IMR-90 (cell line): ENCODE measurements at regions not wholly inside any gene's neighbourhood (a gene's known extent, or its start where the extent isn't known, plus 50 kb on each side); places are given as distances from the start of the nearest gene placed in this dataset.

Source experiments
- ATAC-seq: fragments of 200-7000 bp; cut with Tn5 transposase; 2 replicates; pipeline ENCODE4 v1.9.1; 2020; ENCODE audit warnings: low read depth, mild to moderate bottlenecking, moderate library complexity
- BruUV-seq: library from RNA; stranded (reverse); fragments of 400-500 nt; replicated peaks from 2 replicates; lab custom pipeline; 2021; lab: Mats Ljungman, UMichigan
- CTCF ChIA-PET: fragments of 300-600 bp; formaldehyde crosslinking; extraction: SDS; loops from one replicate; lab custom pipeline; 2021; ENCODE audit warnings: antibody characterized with exemption; lab: Yijun Ruan, JAX
- POLR2A ChIA-PET: fragments of 300-600 bp; sonication (Branson Sonifier 250); formaldehyde crosslinking; loops from one replicate; lab custom pipeline; 2022; ENCODE audit warnings: antibody characterized with exemption; ENCODE audit not compliant: unreplicated experiment; lab: Charles Lee
- DNase-seq: peaks from one replicate; pipeline ENCODE4 v3.0.0; 2013
- H2AFZ ChIP-seq: replicated peaks from 2 replicates; pipeline ENCODE3; 2013; ENCODE audit warnings: low read length, mild to moderate bottlenecking; ENCODE audit not compliant: poor library complexity
- H2AK5ac ChIP-seq: 2 replicates; pipeline ENCODE4 v1.6.1; 2013; ENCODE audit warnings: low read depth, low read length, inconsistent platforms
- H2AK9ac ChIP-seq: replicated peaks from 2 replicates; pipeline ENCODE3; 2013; ENCODE audit warnings: mild to moderate bottlenecking, low read depth, low read length, moderate library complexity; ENCODE audit not compliant: poor library complexity
- H2BK120ac ChIP-seq: 2 replicates; pipeline ENCODE4 v1.6.1; 2013; ENCODE audit warnings: low read depth, low read length, inconsistent platforms
- H2BK15ac ChIP-seq: 3 replicates; pipeline ENCODE4 v1.6.1; 2013; ENCODE audit warnings: low read depth, low read length, inconsistent platforms
- H2BK20ac ChIP-seq: 2 replicates; pipeline ENCODE4 v1.6.1; 2013; ENCODE audit warnings: low read depth, mild to moderate bottlenecking, inconsistent platforms, low read length, moderate library complexity
- H2BK5ac ChIP-seq: 2 replicates; pipeline ENCODE4 v1.6.1; 2013; ENCODE audit warnings: mild to moderate bottlenecking, low read depth, low read length, inconsistent platforms; ENCODE audit not compliant: poor library complexity, severe bottlenecking
- H3K14ac ChIP-seq: replicated peaks from 2 replicates; pipeline ENCODE4 v1.6.1; 2013; ENCODE audit warnings: low read depth, low read length, inconsistent platforms
- H3K18ac ChIP-seq: 2 replicates; pipeline ENCODE4 v1.6.1; 2013; ENCODE audit warnings: low read depth, low read length, control low read depth
- H3K23ac ChIP-seq: 2 replicates; pipeline ENCODE4 v1.6.1; 2013; ENCODE audit warnings: low read depth, low read length, inconsistent platforms
- H3K27ac ChIP-seq: 2 replicates; pipeline ENCODE4 v1.5.1; 2013; ENCODE audit warnings: mild to moderate bottlenecking, control low read depth, low read length; ENCODE audit not compliant: insufficient read depth
- H3K27me3 ChIP-seq: 2 replicates; pipeline ENCODE4 v1.6.1; 2013; ENCODE audit warnings: low read length; ENCODE audit not compliant: control insufficient read depth, insufficient read depth
- H3K36me3 ChIP-seq: 2 replicates; pipeline ENCODE4 v1.6.1; 2013; ENCODE audit warnings: low read length, mixed read lengths; ENCODE audit not compliant: control insufficient read depth, insufficient read depth
- H3K4ac ChIP-seq: 2 replicates; pipeline ENCODE4 v1.6.1; 2013; ENCODE audit warnings: low read depth, low read length, inconsistent platforms
- H3K4me1 ChIP-seq: 2 replicates; pipeline ENCODE4 v1.6.1; 2013; ENCODE audit warnings: low read length, mixed read lengths; ENCODE audit not compliant: control insufficient read depth, insufficient read depth
- H3K4me2 ChIP-seq: 2 replicates; pipeline ENCODE4 v1.6.1; 2013; ENCODE audit warnings: low read depth, mild to moderate bottlenecking, control low read depth, low read length, moderate library complexity
- H3K4me3 ChIP-seq: 2 replicates; pipeline ENCODE4 v1.5.1; 2013; ENCODE audit warnings: low read depth, mild to moderate bottlenecking, control low read depth, low read length, moderate library complexity; ENCODE audit not compliant: insufficient read depth
- H3K56ac ChIP-seq: 2 replicates; pipeline ENCODE4 v1.6.1; 2013; ENCODE audit warnings: low read length, inconsistent platforms; ENCODE audit not compliant: insufficient read depth; ENCODE audit errors: extremely low read depth
- H3K79me1 ChIP-seq, 2 experiments: 2 replicates each; pipeline ENCODE4 v1.6.1; 2013; ENCODE audit warnings: low read length in 2 of 2, inconsistent platforms in 1 of 2, low read depth in 1 of 2
- H3K9ac ChIP-seq: 2 replicates; pipeline ENCODE4 v1.6.1; 2013; ENCODE audit warnings: low read depth, low read length, control low read depth
- H3K9me1 ChIP-seq: 2 replicates; pipeline ENCODE4 v1.6.1; 2013; ENCODE audit warnings: low read length, inconsistent platforms; ENCODE audit not compliant: insufficient read depth
- H3K9me3 ChIP-seq: 2 replicates; pipeline ENCODE4 v1.6.1; 2013; ENCODE audit warnings: low read length; ENCODE audit not compliant: control insufficient read depth, insufficient read depth
- H4K20me1 ChIP-seq: 2 replicates; pipeline ENCODE4 v1.6.1; 2013; ENCODE audit warnings: low read length, inconsistent platforms; ENCODE audit not compliant: insufficient read depth
- H4K5ac ChIP-seq: 2 replicates; pipeline ENCODE4 v1.6.1; 2013; ENCODE audit warnings: mild to moderate bottlenecking, low read depth, low read length, control low read depth
- H4K8ac ChIP-seq, 2 experiments: 2 replicates each; pipeline ENCODE4 v1.6.1; 2013; ENCODE audit warnings: low read depth in 2 of 2, low read length in 2 of 2, control low read depth in 1 of 2, inconsistent platforms in 1 of 2
- H4K91ac ChIP-seq: 2 replicates; pipeline ENCODE4 v1.6.1; 2013; ENCODE audit warnings: low read depth, low read length, inconsistent platforms; ENCODE audit not compliant: insufficient read depth
- CEBPB ChIP-seq: IDR thresholded peaks from 2 replicates; pipeline ENCODE4 v1.6.1; 2012; ENCODE audit warnings: low read depth, low read length, improper control_type of control experiment
- CTCF ChIP-seq: conservative IDR thresholded peaks from 2 replicates; pipeline ENCODE4 v1.5.1; 2012; ENCODE audit warnings: mild to moderate bottlenecking, low read depth, low read length, improper control_type of control experiment
- POLR2A ChIP-seq: IDR thresholded peaks from 2 replicates; pipeline ENCODE4 v1.6.1; 2012; ENCODE audit warnings: mild to moderate bottlenecking, low read depth, low read length
- RAD21 ChIP-seq: IDR thresholded peaks from 2 replicates; pipeline ENCODE4 v1.6.1; 2012; ENCODE audit warnings: low read length, improper control_type of control experiment
- RFX5 ChIP-seq: IDR thresholded peaks from 2 replicates; pipeline ENCODE4 v1.8.0; 2012; ENCODE audit warnings: low read depth, mild to moderate bottlenecking, low read length, moderate library complexity
- SMC3 ChIP-seq: fragments of 150-350 bp; IDR thresholded peaks from 2 replicates; pipeline ENCODE4 v1.6.1; 2016; ENCODE audit warnings: low read depth, mild to moderate bottlenecking, antibody characterized with exemption, low read length, moderate library complexity
- WGBS, 2 experiments: methylation state at CpG; one replicate each; pipeline versions ENCODE4 v1.1.5 to v1.1.7; 2013; ENCODE audit warnings: missing lambda C conversion rate in 2 of 2; ENCODE audit not compliant: insufficient read length in 1 of 2; ENCODE audit errors: extremely low coverage in 2 of 2; 5-methylcytosine and 5-hydroxymethylcytosine counted together
- dilution Hi-C: fragments of 300-500 bp; cut with HindIII; formaldehyde crosslinking; loops from one replicate; pipeline ENCODE4 v1.14.3; 2018; ENCODE audit warnings: low sequenced_read_pairs; ENCODE audit not compliant: unreplicated experiment
- in situ Hi-C: fragments of 300-500 bp; cut with MboI; formaldehyde crosslinking; loops from 3 replicates; pipeline ENCODE4 v1.14.3; 2019; ENCODE audit warnings: low sequenced_read_pairs, inconsistent platforms, mixed read lengths
- intact Hi-C: fragments of 100-400 bp; cut with micrococcal nuclease; formaldehyde crosslinking; loops from 2 replicates; pipeline ENCODE4 v1.10.0; 2022
- TF ChIP-seq, protein P1 (sequence below): fragments of 150-350 bp; IDR thresholded peaks from 2 replicates; pipeline ENCODE4 v1.6.1; 2016; ENCODE audit warnings: low read depth, mild to moderate bottlenecking, low read length, moderate library complexity, borderline replicate concordance

DNA sequence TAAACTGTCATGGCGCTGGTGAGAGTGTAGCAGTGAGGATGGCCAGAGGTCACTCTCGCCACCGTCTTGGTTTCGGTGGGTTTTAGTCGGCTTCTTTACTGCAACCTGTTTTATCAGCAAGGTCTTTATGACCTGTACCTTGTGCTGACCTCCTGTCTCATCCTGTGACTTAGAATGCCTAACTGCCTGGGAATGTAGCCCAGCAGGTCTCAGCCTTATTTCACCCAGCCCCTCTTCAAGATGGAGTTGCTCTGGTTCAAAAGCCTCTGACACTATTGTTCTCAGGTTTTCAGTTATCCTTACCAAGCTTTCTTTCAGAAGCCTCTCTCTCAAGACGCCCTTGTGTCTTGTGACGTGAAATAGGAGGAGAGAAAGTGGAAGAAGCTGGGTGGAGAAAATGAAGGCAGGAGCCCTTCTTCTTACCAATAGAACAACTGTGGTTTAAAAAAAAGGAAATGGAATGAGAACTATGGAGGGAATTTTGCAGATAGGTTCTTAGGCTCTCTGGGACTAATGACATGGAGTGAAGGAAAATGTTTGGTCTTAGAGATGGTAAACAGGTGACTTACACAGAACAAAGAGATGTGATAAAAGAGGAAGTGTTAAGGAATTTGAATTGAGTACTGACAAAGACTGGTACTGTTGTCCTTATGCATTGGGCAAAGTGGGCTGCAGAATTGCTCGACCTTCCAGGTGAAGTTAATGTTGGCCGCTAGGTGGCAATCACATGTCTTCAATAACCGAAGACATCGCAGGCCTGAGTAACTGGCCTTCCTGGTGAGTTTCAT is 133.3 kb upstream of the RAI14 start:
- peak; percentile 92 for DNase-seq
- POLR2A ChIA-PET: interaction anchor here (0.6 kb wide), 1 partner anchor 375 kb away, joined by 3 read pairs; no protein-coding TSS in a partner anchor
- in situ Hi-C loops: no loop called here

More for the DNA sequence above, 133.3 kb upstream of the RAI14 start:
- no TSS peak for BruUV-seq
- no peaks in the 10 kb centered on the region for H3K9me3 ChIP-seq
- no peaks in the 10 kb centered on the region for H3K36me3 ChIP-seq
- peak; percentile 84 for ATAC-seq
- H4K91ac ChIP-seq: peak overlapping the region; percentile 76
- H3K9me1 ChIP-seq: peaks cover 19% of the 10 kb centered on the region; the same call in 1 of the 2 replicates
- H2BK20ac ChIP-seq: peak overlapping the region; percentile 83; the same call in 1 of the 2 replicates
- H4K20me1 ChIP-seq: no peaks in the 10 kb centered on the region
- H2BK120ac ChIP-seq: peak overlapping the region; percentile 90
- dilution Hi-C loops: no loop called here
- no peak overlapping the region for H3K56ac ChIP-seq
- peak overlapping the region; percentile 58; the same call in 1 of the 2 replicates for H3K27ac ChIP-seq
- peak overlapping the region; percentile 81 for H3K4ac ChIP-seq
- peak overlapping the region; percentile 89; the same call in 2 of the 3 replicates for H2BK15ac ChIP-seq
- H3K79me1 ChIP-seq: peaks cover 0 to 24% of the 10 kb centered on the region in 2 experiments; a peak in 2 of 4 replicates
- CTCF ChIA-PET: interaction anchor here (0.5 to 2.2 kb wide), 4 partner anchors 34 to 1924 kb away, joined by 3 to 11 read pairs (median 5); no protein-coding TSS in a partner anchor
- H3K4me2 ChIP-seq: peak overlapping the region; percentile 40; the same call in 1 of the 2 replicates
- H4K5ac ChIP-seq: peak overlapping the region; percentile 80
- H2AK5ac ChIP-seq: peak overlapping the region; percentile 77; the same call in 1 of the 2 replicates
- H2AFZ ChIP-seq: no peak overlapping the region
- no peak overlapping the region for H3K23ac ChIP-seq
- peak overlapping the region; percentile 84 for H3K14ac ChIP-seq
- no peaks in the 10 kb centered on the region for H3K27me3 ChIP-seq
- peak overlapping the region; percentile 87; the same call in 1 of the 2 replicates for H3K18ac ChIP-seq
- no peak overlapping the region for H2AK9ac ChIP-seq
- 0 out of 2 replicates have a peak, but pooled peaks have one; percentile 29 for TF ChIP-seq POLR2A
- TF ChIP-seq RFX5: no peak
- peak; percentile 47; the same call in 1 of the 2 replicates for TF ChIP-seq CEBPB
- peak; percentile 76 for TF ChIP-seq CTCF
- TF ChIP-seq RAD21: peak; percentile 91
- peak; percentile 89 for TF ChIP-seq SMC3
- TF ChIP-seq, protein P1, sequence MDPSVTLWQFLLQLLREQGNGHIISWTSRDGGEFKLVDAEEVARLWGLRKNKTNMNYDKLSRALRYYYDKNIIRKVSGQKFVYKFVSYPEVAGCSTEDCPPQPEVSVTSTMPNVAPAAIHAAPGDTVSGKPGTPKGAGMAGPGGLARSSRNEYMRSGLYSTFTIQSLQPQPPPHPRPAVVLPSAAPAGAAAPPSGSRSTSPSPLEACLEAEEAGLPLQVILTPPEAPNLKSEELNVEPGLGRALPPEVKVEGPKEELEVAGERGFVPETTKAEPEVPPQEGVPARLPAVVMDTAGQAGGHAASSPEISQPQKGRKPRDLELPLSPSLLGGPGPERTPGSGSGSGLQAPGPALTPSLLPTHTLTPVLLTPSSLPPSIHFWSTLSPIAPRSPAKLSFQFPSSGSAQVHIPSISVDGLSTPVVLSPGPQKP: no peak
- peak overlapping the region; percentile 95 for H2BK5ac ChIP-seq
- peaks cover 14% of the 10 kb centered on the region for H3K4me1 ChIP-seq
- peak overlapping the region in 1 of 2 experiments; percentile 79; a peak in 2 of 4 replicates for H4K8ac ChIP-seq
- H3K4me3 ChIP-seq: no peak overlapping the region
- intact Hi-C loops: loop anchor here (1.0 to 10.0 kb wide), 5 partner anchors 36 to 376 kb away; partner anchors contain the start of gene RAI14
- H3K9ac ChIP-seq: peak overlapping the region; percentile 15; the same call in 1 of the 2 replicates
- 50% methylated on average over 4 of the region's 11 CpGs; no CpG with 5 or more reads in 1 of the 2 experiments for WGBS, 2 experiments
